Calu3 (cell line): ENCODE measurements at regions not wholly inside any gene's neighbourhood (a gene's known extent, or its start where the extent isn't known, plus 50 kb on each side); places are given as distances from the start of the nearest gene placed in this dataset.
"Not testable (repeated sequence)": the region's sequence is repeated elsewhere in the genome, so short reads cannot be mapped to it uniquely, and the experiment has no call there.

ENCODE experiments used
- BruUV-seq: library from RNA; stranded (reverse); fragments of 400-500 nt; replicated peaks from 2 replicates; lab custom pipeline; 2021; lab: Mats Ljungman, UMichigan
- CTCF ChIA-PET: fragments of 300-600 bp; sonication (Branson Sonifier 250); formaldehyde crosslinking; loops from one replicate; lab custom pipeline; 2022; ENCODE audit warnings: antibody characterized with exemption; lab: Charles Lee
- DNase-seq: peaks from one replicate; pipeline ENCODE4 v3.0.0; 2022
- H3K27ac Mint-ChIP-seq: one replicate; pipeline ENCODE4 v1.8.0; 2022; ENCODE audit warnings: mixed read lengths; ENCODE audit not compliant: unreplicated experiment
- H3K27me3 Mint-ChIP-seq: one replicate; pipeline ENCODE4 v1.8.0; 2022; ENCODE audit warnings: mixed read lengths; ENCODE audit not compliant: unreplicated experiment
- H3K36me3 Mint-ChIP-seq: one replicate; pipeline ENCODE4 v1.8.0; 2022; ENCODE audit warnings: mild to moderate bottlenecking, moderate library complexity, mixed read lengths; ENCODE audit not compliant: insufficient read depth, unreplicated experiment
- H3K4me1 Mint-ChIP-seq: one replicate; pipeline ENCODE4 v1.8.0; 2022; ENCODE audit warnings: mild to moderate bottlenecking, low read depth, mixed read lengths; ENCODE audit not compliant: unreplicated experiment
- H3K4me3 Mint-ChIP-seq: one replicate; pipeline ENCODE4 v1.8.0; 2022; ENCODE audit warnings: mild to moderate bottlenecking, low read depth, moderate library complexity, mixed read lengths; ENCODE audit not compliant: unreplicated experiment
- H3K9me3 Mint-ChIP-seq: one replicate; pipeline ENCODE4 v1.8.0; 2022; ENCODE audit warnings: low read depth, mixed read lengths; ENCODE audit not compliant: unreplicated experiment
- intact Hi-C: fragments of 100-400 bp; cut with micrococcal nuclease; formaldehyde crosslinking; loops from one replicate; pipeline ENCODE4 v1.10.0; 2022; ENCODE audit not compliant: unreplicated experiment
- TF ChIP-seq, protein P1 (sequence below): fragments of 200-600 bp; IDR thresholded peaks from one replicate; pipeline ENCODE4 v1.8.0; 2022; ENCODE audit warnings: antibody characterized with exemption; ENCODE audit not compliant: unreplicated experiment

DNA sequence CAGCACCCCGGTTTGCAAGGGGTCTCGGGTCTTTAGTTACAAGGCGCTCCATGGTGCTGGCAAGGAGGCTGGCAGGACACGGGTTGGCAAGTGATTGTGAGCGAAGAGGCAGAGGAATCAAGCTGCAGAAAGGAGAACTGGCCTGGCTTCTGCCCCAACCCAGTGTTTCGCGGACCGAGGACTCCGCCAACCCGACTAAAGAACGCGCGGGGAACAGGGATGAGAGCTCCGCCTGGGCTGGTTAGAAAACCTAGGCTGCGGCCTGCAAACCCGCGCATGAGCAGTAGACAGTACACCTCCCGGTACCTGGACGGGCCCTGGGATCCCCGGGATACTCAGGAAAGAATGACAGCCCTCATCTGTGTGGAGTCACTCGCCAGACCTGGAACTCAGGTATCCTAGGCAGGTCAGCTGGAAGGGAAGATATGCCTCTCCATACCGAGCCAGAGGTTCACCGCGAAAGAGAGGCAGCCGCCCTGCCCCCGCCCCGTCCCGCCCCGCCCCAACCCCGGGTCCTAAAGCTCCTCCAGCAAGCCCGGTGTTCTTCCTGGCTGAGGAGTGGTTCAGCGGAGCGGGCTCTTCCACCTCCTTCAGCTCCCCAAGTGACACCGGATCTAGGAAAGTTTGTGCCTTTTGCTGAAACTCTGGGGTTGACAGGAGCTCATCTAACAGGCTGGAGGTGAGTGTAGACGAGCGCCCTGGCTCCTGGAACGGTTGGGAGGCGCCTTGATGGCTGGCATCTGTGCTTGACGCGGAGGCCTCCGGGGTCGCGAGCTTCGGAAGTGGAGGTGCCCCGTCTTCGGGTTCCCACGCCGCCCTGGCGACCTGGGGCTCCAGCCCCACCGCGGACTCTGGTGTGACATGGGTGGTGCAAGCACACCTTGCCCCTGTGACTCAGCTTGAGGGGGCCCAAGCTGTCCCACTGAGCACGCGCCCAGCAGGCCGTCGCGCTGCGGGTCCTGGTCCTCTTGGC is 1847.3 kb upstream of the DEFB115 start:
- CTCF ChIA-PET, result no interaction called here
- no peak overlapping the region for H3K27ac Mint-ChIP-seq

DNA sequence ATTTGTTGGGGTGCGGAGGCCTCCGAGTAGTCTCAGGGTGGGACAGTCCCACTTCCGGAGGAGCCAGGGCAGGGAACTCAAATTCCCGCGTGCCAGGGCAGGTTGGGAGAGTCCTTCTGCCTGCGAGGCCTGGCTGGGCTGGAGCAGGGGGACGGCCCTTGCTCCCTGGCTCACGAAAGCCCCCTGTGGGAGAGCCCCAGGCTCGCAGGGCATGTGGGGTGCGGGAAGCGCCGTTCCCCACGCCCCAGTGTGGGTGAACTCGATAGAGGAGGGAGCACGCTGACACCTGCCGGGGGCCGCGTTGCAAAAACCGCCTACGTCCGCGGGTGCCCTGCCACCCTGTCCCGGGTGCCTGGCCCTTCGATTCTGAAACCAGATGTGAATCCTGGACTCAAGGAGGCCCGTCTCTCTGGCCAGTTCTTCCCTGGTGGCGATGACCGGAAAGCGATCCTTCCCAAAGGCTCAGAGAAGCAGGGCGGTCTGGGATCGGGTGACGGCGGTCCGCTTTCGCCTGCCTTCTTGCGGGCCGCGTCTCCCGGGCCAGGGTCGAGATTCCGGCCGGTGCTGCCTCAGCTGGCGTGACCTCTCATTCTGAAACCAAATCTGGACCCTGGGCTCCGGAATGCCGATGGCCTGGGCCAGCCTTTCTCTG is 1846.5 kb upstream of the DEFB115 start:
- no TSS peak for BruUV-seq
- intact Hi-C loops, result no loop called here
- H3K27me3 Mint-ChIP-seq, result no peaks in the 10 kb centered on the region
- DNase-seq, result no peak
- H3K4me1 Mint-ChIP-seq, result no peaks in the 10 kb centered on the region
- peaks cover 7% of the 10 kb centered on the region for H3K36me3 Mint-ChIP-seq
- TF ChIP-seq, protein P1, sequence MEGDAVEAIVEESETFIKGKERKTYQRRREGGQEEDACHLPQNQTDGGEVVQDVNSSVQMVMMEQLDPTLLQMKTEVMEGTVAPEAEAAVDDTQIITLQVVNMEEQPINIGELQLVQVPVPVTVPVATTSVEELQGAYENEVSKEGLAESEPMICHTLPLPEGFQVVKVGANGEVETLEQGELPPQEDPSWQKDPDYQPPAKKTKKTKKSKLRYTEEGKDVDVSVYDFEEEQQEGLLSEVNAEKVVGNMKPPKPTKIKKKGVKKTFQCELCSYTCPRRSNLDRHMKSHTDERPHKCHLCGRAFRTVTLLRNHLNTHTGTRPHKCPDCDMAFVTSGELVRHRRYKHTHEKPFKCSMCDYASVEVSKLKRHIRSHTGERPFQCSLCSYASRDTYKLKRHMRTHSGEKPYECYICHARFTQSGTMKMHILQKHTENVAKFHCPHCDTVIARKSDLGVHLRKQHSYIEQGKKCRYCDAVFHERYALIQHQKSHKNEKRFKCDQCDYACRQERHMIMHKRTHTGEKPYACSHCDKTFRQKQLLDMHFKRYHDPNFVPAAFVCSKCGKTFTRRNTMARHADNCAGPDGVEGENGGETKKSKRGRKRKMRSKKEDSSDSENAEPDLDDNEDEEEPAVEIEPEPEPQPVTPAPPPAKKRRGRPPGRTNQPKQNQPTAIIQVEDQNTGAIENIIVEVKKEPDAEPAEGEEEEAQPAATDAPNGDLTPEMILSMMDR, result no peak
- peaks cover 14% of the 10 kb centered on the region for H3K9me3 Mint-ChIP-seq
- no peak overlapping the region for H3K27ac Mint-ChIP-seq
- CTCF ChIA-PET, result no interaction called here
- no peak overlapping the region for H3K4me3 Mint-ChIP-seq

More for the DNA sequence above, 1847.3 kb upstream of the DEFB115 start:
- TF ChIP-seq, protein P1, result no peak
- Mint-ChIP-seq H3K4me3 (no peak overlapping the region), H3K4me1 (no peaks in the 10 kb centered on the region), H3K27me3 (no peaks in the 10 kb centered on the region), H3K36me3 (peaks cover 7% of the 10 kb centered on the region), H3K9me3 (peaks cover 14% of the 10 kb centered on the region)
- intact Hi-C loops, result no loop called here
- no peak for DNase-seq
- BruUV-seq, result no TSS peak

DNA sequence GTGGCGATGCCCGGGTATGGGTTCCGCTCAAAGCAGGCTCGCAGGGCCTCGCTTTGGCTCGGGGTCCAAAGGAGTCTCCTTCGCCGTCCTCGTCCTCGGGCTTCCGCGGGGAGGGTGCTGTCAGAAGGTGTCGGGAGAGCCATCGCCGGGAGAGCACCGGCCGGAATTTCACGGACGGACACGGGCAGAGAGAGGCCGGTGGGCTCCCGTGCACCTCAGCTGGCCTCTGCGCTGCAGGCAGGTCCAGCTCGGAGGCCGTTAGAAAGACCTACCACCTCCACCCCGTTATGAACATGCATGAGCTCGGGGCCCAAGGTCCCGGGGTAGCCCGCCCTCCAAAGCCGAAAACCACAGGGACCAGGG is 1846.0 kb upstream of the DEFB115 start:
- CTCF ChIA-PET, H3K4me3 Mint-ChIP-seq, H3K4me1 Mint-ChIP-seq, BruUV-seq, H3K27me3 Mint-ChIP-seq, H3K27ac Mint-ChIP-seq, DNase-seq, intact Hi-C loops, H3K36me3 Mint-ChIP-seq: not testable (repeated sequence)
- peaks cover 14% of the 10 kb centered on the region for H3K9me3 Mint-ChIP-seq

DNA sequence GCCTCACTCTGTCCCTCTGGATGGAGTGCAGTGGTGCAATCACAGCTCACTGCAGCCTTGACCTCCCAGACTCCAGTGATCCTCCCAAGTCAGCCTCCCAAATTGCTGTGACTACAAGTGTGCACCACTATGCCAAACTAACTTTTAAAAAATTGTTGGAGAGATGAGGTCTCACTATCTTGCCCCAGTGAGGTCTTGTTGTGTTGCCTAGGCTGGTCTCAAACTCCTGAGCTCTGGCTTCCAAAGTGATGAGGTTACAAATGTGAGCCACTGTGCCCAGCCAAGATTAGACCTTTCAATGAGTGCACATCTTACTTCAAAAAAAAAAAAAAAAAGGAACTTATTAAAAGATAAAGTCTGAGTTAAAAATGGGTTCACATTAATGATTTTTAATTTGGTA is 1838.1 kb upstream of the DEFB115 start:
- no TSS peak for BruUV-seq
- Mint-ChIP-seq H3K36me3 (no peaks in the 10 kb centered on the region), H3K27me3 (no peaks in the 10 kb centered on the region), H3K27ac (no peak overlapping the region), H3K4me3 (no peak overlapping the region), H3K9me3 (peaks cover 2% of the 10 kb centered on the region), H3K4me1 (no peaks in the 10 kb centered on the region)
- TF ChIP-seq, protein P1, result no peak
- CTCF ChIA-PET, result no interaction called here
- no peak for DNase-seq
- intact Hi-C loops, result no loop called here
